HG03457 (cell line): ENCODE measurements at regions not wholly inside any gene's neighbourhood (a gene's known extent, or its start where the extent isn't known, plus 50 kb on each side); places are given as distances from the start of the nearest gene placed in this dataset.

Source experiments
- ATAC-seq: cut with Tn5 transposase; IDR thresholded peaks from one replicate; pipeline ENCODE4 v1.9.1; 2021; ENCODE audit warnings: moderate number of reproducible peaks; ENCODE audit not compliant: unreplicated experiment

- ATAC-seq, result no peak
Observed at GRCh38 chr9:99430301-99430700, 208.2 kb downstream of the SEC61B start.

- ATAC-seq, result no peak
Observed at GRCh38 chr9:99431103-99431502, 209.0 kb downstream of the SEC61B start.

GRCh38 chr9:99432075-99432474 lies 210.0 kb downstream of the SEC61B start:
- no peak for ATAC-seq

- ATAC-seq, result no peak
Observed at GRCh38 chr9:99433095-99433494, 211.0 kb downstream of the SEC61B start.

- peak; percentile 92 for ATAC-seq
Observed at GRCh38 chr9:99433555-99433954, 211.5 kb downstream of the SEC61B start.

GRCh38 chr9:99436616-99437015 lies 214.5 kb downstream of the SEC61B start:
- ATAC-seq, result no peak

- no peak for ATAC-seq
Observed at GRCh38 chr9:99437145-99437544, 215.1 kb downstream of the SEC61B start.

- ATAC-seq, result no peak
Observed at GRCh38 chr9:99438596-99438995, 216.5 kb downstream of the SEC61B start.

- ATAC-seq, result no peak
Observed at GRCh38 chr9:99441829-99442228, 219.7 kb downstream of the SEC61B start.

GRCh38 chr9:99445371-99445891 lies 223.3 kb downstream of the SEC61B start:
- no peak for ATAC-seq

- ATAC-seq, result no peak
Observed at GRCh38 chr9:99445920-99446319, 223.8 kb downstream of the SEC61B start.

- ATAC-seq, result no peak
Observed at GRCh38 chr9:99447951-99448350, 225.9 kb downstream of the SEC61B start.

GRCh38 chr9:99449726-99450125 lies 227.6 kb downstream of the SEC61B start:
- no peak for ATAC-seq

- no peak for ATAC-seq
Observed at GRCh38 chr9:99451112-99451606, 229.1 kb downstream of the SEC61B start.

- no peak for ATAC-seq
Observed at GRCh38 chr9:99457406-99457805, 235.3 kb downstream of the SEC61B start.

- no peak for ATAC-seq
Observed at GRCh38 chr9:99457981-99458380, 235.9 kb downstream of the SEC61B start.

GRCh38 chr9:99459919-99460318 lies 237.8 kb downstream of the SEC61B start:
- ATAC-seq, result no peak

- no peak for ATAC-seq
Observed at GRCh38 chr9:99463131-99463530, 241.0 kb downstream of the SEC61B start.

- no peak for ATAC-seq
Observed at GRCh38 chr9:99464568-99464967, 242.5 kb downstream of the SEC61B start.

GRCh38 chr9:99465231-99465907 lies 243.3 kb downstream of the SEC61B start:
- ATAC-seq, result no peak

GRCh38 chr9:99466104-99466503 lies 244.0 kb downstream of the SEC61B start:
- ATAC-seq, result no peak

- ATAC-seq, result no peak
Observed at GRCh38 chr9:99466781-99467180, 244.7 kb downstream of the SEC61B start.

GRCh38 chr9:99471033-99471432 lies 249.0 kb downstream of the SEC61B start:
- ATAC-seq, result no peak
